Mesodermal cell (in vitro differentiated cells): ENCODE measurements at regions not wholly inside any gene's neighbourhood (a gene's known extent, or its start where the extent isn't known, plus 50 kb on each side); places are given as distances from the start of the nearest gene placed in this dataset.

ENCODE experiments used
- H3K27ac ChIP-seq: 2 replicates; pipeline ENCODE4 v1.7.0; 2013; ENCODE audit warnings: mild to moderate bottlenecking, low read depth, low read length, moderate library complexity; ENCODE audit not compliant: severe bottlenecking
- H3K36me3 ChIP-seq: 2 replicates; pipeline ENCODE4 v1.7.1; 2013; ENCODE audit warnings: mild to moderate bottlenecking, low read length, moderate library complexity; ENCODE audit not compliant: control insufficient read depth, insufficient read depth
- H3K4me1 ChIP-seq: one replicate; pipeline ENCODE4 v1.7.1; 2013; ENCODE audit warnings: mild to moderate bottlenecking, low read length; ENCODE audit not compliant: insufficient read depth, control insufficient read depth, poor library complexity, severe bottlenecking
- H3K4me3 ChIP-seq: 2 replicates; pipeline ENCODE4 v1.7.0; 2013; ENCODE audit warnings: low read length, control low read depth, mild to moderate bottlenecking; ENCODE audit not compliant: insufficient read depth, poor library complexity, severe bottlenecking; ENCODE audit errors: extremely low read depth
- H3K9me3 ChIP-seq: 2 replicates; pipeline ENCODE4 v1.7.1; 2013; ENCODE audit warnings: mild to moderate bottlenecking, low read length, moderate library complexity; ENCODE audit not compliant: control insufficient read depth
- WGBS, 2 experiments: methylation state at CpG; one replicate each; pipeline ENCODE4 v1.1.5; 2013; ENCODE audit warnings: missing lambda C conversion rate in 2 of 2; ENCODE audit not compliant: insufficient coverage in 2 of 2; 5-methylcytosine and 5-hydroxymethylcytosine counted together

DNA sequence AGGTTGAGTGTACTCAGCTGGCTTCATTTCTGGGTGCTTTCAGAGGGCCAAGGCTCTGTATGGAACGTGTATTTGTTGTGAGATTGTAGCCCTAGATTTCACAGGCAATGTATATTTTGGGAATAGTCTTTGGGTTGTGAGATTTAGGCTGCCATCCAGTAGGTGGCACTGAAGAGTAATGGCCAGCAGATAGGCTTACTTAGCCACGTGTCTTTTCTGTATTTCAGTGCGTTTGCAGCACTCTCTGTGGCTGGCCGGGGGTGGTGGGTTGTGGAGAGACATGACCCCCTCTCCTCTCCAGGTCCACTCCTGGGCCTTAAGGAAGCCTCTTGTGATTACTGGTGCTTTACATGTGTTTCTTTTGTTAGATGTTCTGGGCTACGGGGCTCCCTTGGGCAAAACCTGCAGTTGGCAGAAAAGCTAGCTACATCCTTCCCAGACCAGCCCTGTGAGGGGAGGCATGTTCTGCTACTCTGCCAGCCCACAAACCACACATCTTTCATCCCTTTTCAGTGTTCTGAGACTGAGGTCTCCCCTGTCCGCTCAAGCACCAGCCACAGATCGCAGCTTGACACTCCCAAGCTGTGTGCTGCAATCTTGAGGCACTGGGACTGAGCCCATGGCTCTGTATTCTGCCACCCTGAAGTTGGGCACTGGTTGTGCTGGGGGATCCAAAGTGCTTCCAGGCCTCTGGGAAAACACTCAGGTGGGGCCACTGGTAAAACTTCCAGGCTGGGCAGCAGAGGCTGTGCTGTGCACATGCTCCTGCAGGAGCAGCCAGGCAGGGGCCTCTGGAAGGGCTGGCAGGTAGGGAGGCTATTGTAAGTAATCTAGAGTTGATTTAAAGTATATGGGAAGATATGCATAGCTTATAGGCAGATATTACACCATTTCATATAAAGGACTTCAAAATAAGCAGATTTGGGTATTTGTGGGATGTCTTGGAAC is 1096.8 kb upstream of the PCDH20 start:
- H3K4me1 ChIP-seq, result no peaks in the 10 kb centered on the region
- 40 to 59% methylated on average over 2 to 4 of the region's 7 CpGs for WGBS, 2 experiments
- H3K9me3 ChIP-seq, result no peaks in the 10 kb centered on the region
- no peak overlapping the region for H3K27ac ChIP-seq
- no peak overlapping the region for H3K4me3 ChIP-seq
- no peaks in the 10 kb centered on the region for H3K36me3 ChIP-seq

DNA sequence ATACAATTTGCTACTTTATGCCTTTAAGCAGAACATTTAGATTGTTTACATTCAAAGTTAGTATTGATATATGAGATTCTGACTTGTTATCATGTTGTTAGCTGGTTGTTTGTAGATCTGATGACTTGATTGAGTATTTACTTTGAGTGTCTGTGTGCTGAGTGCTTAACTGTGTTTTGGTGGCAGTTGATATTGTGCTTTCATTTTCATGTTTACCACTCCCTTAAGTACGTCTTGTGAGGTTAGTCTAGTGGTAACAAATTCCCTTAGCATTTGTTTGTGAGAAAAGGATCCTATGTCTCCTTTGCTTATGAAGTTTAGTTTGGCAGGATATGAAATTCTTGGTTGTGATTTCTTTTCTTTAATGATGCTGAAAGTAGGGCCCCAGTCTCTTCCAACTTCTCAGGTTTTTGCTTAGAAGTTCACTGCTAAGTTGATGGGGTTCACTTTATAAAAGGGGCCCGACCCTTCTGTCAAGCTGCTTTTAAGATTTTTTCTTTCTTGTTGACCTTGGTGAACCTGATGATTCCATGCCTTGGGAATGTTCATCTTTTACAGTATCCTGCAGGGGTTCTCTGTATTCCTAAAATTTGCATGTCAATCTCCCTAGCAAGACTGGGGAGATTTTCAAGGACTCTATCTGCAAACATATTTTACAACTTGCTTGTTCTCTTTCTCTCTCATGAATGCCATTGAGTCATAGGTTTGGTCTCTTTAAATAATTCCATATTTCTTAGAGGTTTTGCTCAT is 1095.4 kb upstream of the PCDH20 start:
- Histone ChIP-seq H3K9me3 (no peaks in the 10 kb centered on the region), H3K27ac (no peak overlapping the region), H3K4me3 (no peak overlapping the region), H3K4me1 (no peaks in the 10 kb centered on the region), H3K36me3 (no peaks in the 10 kb centered on the region)
- 40 to 100% methylated on average over 1 of the region's 2 CpGs for WGBS, 2 experiments

DNA sequence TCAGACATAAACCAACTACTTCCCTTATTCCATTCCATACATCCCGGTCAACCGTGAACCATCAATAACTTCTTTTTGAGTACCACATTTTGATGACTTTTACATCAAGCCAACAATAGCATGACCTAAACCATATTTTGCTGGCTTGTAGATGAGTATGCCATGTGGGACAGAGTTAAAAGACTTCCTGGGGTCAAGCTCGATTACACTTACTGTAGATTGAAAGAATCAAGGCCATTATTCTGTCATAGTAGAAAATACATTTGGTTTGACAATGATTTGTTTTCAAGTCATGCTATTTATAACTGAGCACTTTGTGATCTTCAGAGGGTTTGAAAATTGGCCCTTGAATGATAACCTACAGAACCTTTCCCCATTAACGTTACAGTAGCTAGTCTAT is 1086.9 kb upstream of the PCDH20 start:
- no peaks in the 10 kb centered on the region for H3K9me3 ChIP-seq
- no peaks in the 10 kb centered on the region for H3K4me1 ChIP-seq
- no peak overlapping the region for H3K4me3 ChIP-seq
- H3K36me3 ChIP-seq, result no peaks in the 10 kb centered on the region
- H3K27ac ChIP-seq, result no peak overlapping the region
- 85% methylated on average over 2 of the region's 4 CpGs; no CpG with 5 or more reads in 1 of the 2 experiments for WGBS, 2 experiments

DNA sequence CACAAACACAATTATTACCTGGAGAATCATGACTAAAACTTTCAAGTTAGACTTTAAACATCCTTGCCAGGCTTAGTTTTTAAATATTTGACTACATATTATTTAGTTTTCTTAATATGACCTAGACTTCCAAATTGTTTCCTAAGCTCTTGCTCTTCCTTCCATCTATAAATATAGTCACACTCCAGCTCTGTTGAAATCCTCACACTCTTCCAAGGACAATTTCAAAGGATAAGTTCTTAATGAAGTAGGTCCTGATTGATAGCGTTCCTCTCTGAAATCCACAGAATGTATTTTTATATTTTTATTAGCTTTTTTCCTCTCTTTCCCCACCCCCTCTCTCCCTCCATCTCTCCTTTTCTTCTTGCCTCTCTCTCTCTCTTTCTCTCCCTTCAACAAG is 1074.1 kb upstream of the PCDH20 start:
- no peaks in the 10 kb centered on the region for H3K4me1 ChIP-seq
- H3K9me3 ChIP-seq, result no peaks in the 10 kb centered on the region
- WGBS, 2 experiments, result no CpG with 5 or more reads among the region's 1 CpG
- H3K4me3 ChIP-seq, result no peak overlapping the region
- no peak overlapping the region for H3K27ac ChIP-seq
- no peaks in the 10 kb centered on the region for H3K36me3 ChIP-seq

DNA sequence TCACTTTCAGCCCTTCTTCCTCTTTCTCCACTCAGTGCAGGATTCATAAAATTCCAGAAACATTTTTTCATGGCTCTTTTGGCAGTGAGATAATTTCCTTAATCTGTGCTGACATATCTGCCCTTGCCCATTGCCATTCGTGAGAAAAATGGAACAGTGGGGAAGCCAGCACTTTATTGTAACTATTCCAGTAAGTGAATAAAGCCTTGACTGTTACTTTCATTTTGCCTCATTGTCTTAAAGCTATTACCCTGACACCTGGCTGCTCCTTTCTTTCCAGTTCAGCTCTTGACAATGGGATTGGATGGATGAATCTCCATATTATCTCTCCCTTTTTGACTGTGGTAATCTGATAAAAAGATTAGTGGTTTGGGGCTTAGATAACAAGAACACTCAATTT is 1068.1 kb upstream of the PCDH20 start:
- no peak overlapping the region for H3K27ac ChIP-seq
- no peaks in the 10 kb centered on the region for H3K36me3 ChIP-seq
- no peaks in the 10 kb centered on the region for H3K4me1 ChIP-seq
- no peaks in the 10 kb centered on the region for H3K9me3 ChIP-seq
- no peak overlapping the region for H3K4me3 ChIP-seq
- WGBS, 2 experiments, result 50 to 67% methylated on average over 1 of the region's 1 CpG

DNA sequence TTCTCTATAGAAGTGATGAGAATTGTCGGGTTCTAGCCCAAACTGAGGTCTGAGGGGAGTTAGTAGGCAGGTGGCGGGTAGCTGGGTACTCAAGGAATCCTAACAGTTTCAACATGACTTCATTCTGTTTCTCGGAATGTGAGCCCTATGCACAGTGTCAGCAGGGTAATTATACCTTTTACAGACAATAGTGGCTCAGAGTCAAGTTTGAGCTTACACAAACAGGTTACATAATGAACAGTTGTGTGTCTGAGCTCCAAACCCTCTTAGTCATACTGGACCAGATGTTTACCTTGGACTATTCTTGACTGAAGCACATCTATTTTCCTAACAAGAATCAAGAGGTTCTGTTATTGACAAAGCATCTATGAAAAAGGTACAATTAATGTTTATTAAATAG is 1066.7 kb upstream of the PCDH20 start:
- Histone ChIP-seq H3K36me3 (no peaks in the 10 kb centered on the region), H3K4me1 (no peaks in the 10 kb centered on the region), H3K27ac (no peak overlapping the region), H3K4me3 (no peak overlapping the region), H3K9me3 (no peaks in the 10 kb centered on the region)
- 88% methylated on average over 1 of the region's 3 CpGs; no CpG with 5 or more reads in 1 of the 2 experiments for WGBS, 2 experiments

DNA sequence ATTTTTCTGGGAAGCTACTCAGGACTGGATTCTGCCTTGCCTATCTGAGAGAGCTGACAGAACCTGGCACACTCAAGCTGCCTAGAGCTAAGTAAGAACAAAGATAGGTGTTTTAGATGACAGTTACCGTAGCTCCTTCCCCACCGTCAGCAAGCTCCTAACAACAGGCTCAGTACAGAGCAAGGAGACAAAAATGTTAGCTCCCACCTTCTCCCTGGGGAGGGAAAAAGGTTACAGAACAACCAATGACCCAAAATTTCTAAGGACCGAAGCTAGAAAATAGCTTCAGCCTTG is 1058.2 kb upstream of the PCDH20 start:
- H3K4me3 ChIP-seq, result no peak overlapping the region
- H3K9me3 ChIP-seq, result no peaks in the 10 kb centered on the region
- H3K36me3 ChIP-seq, result no peaks in the 10 kb centered on the region
- no peaks in the 10 kb centered on the region for H3K4me1 ChIP-seq
- WGBS, 2 experiments, result 80% methylated on average over 1 of the region's 3 CpGs; no CpG with 5 or more reads in 1 of the 2 experiments
- no peak overlapping the region for H3K27ac ChIP-seq

DNA sequence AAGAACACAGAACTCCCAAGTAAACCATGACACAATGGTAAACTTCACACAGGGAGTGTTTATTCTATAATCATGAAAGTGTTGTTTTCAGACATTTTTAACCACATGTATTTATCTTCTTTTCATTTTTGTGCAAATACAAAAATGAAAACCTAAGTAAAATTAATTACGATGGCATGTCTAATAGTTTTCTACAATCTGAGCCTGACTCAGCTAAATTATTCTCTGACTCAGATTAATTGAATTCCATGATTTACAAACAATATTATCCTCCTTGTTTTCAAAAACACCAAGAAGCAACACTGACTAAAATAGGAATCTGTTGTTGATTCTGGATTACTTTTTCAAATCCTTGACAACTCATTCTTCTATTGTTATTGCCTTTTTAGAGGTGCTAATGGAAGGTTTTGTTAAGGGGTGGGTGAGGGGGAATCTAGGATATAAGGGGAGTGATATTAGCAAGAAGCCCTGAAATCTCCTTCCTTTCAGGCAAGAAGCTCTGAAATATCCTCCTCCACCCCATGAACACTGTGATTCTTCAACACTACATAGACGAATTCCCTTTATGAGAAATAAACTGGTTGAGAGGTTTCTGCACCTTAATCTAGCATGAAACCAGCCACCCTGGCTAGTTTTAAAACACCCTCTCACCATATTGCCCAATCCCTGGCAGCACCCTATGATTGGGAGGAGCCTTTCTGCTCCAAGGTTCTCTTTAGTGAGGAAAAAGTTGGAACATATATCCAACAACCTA is 1057.7 kb upstream of the PCDH20 start:
- no peak overlapping the region for H3K27ac ChIP-seq
- no peaks in the 10 kb centered on the region for H3K4me1 ChIP-seq
- H3K4me3 ChIP-seq, result no peak overlapping the region
- no peaks in the 10 kb centered on the region for H3K9me3 ChIP-seq
- WGBS, 2 experiments, result 100% methylated on average over 1 of the region's 2 CpGs; no CpG with 5 or more reads in 1 of the 2 experiments
- no peaks in the 10 kb centered on the region for H3K36me3 ChIP-seq

DNA sequence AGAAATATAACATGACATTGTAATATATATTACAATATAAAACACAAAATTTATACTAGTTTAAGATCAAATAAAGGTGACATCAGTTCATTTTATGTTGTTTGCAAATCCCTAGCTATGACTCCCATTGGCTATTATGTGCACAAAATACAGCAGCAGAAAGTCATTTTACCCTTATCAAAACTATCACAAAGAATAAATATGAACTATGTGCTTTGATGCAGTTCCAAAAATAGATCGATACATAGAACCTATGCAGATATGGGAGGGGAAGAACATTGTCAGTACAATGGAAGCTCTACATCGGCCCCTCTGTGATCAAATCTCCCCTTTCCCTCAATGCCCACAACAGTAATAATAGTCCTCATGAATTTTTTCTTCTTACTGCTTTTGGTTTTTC is 1038.1 kb upstream of the PCDH20 start:
- H3K36me3 ChIP-seq, result no peaks in the 10 kb centered on the region
- H3K27ac ChIP-seq, result no peak overlapping the region
- no peaks in the 10 kb centered on the region for H3K4me1 ChIP-seq
- H3K4me3 ChIP-seq, result no peak overlapping the region
- H3K9me3 ChIP-seq, result no peaks in the 10 kb centered on the region
- no CpG with 5 or more reads among the region's 2 CpGs for WGBS, 2 experiments

DNA sequence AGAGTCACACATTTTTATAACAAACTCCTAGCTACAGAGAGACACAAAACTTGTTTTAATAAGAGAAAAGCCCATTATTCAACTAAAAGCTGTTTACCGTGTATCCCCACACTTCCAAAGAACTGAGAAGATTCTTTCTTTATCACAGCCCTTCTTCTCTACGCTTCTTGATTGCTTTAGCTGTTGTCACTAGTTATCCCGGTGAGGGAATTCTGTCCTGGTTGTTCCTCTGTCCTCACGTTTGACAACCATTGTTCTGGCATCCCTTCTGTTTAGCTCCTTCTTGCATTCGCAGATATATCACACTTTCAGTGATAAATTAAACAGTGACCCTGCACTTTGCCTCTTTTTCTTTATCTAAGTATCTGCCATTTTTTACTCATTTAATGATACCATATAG is 1035.1 kb upstream of the PCDH20 start:
- no peak overlapping the region for H3K27ac ChIP-seq
- no peaks in the 10 kb centered on the region for H3K36me3 ChIP-seq
- H3K9me3 ChIP-seq, result no peaks in the 10 kb centered on the region
- WGBS, 2 experiments, result 76 to 79% methylated on average over 4 to 5 of the region's 5 CpGs
- no peaks in the 10 kb centered on the region for H3K4me1 ChIP-seq
- no peak overlapping the region for H3K4me3 ChIP-seq
